T-helper 2 cell treated with Interferon-gamma antibody and Interleukin-4, amounts not matched to agents 5 μg/mL and 100 μg/mL, for 36 hours (primary cell): ENCODE measurements at regions not wholly inside any gene's neighbourhood (a gene's known extent, or its start where the extent isn't known, plus 50 kb on each side); places are given as distances from the start of the nearest gene placed in this dataset.

Experiments used
- DNase-seq: peaks from one replicate; pipeline ENCODE4 v3.0.0; 2021; ENCODE audit warnings: low spot score
- H3K27ac Mint-ChIP-seq: one replicate; pipeline ENCODE4 v1.8.0; 2021; ENCODE audit warnings: mild to moderate bottlenecking, mixed read lengths
- H3K27me3 Mint-ChIP-seq: one replicate; pipeline ENCODE4 v1.8.0; 2021; ENCODE audit warnings: low read depth, mixed read lengths
- H3K36me3 Mint-ChIP-seq: one replicate; pipeline ENCODE4 v1.8.0; 2021; ENCODE audit warnings: low read depth, mixed read lengths
- H3K4me1 Mint-ChIP-seq: one replicate; pipeline ENCODE4 v1.8.0; 2021; ENCODE audit warnings: low read depth, mixed read lengths
- H3K4me3 Mint-ChIP-seq: one replicate; pipeline ENCODE4 v1.8.0; 2022; ENCODE audit warnings: mild to moderate bottlenecking, moderate library complexity, mixed read lengths
- H3K9me3 Mint-ChIP-seq: one replicate; pipeline ENCODE4 v1.8.0; 2021; ENCODE audit warnings: mixed read lengths

DNA sequence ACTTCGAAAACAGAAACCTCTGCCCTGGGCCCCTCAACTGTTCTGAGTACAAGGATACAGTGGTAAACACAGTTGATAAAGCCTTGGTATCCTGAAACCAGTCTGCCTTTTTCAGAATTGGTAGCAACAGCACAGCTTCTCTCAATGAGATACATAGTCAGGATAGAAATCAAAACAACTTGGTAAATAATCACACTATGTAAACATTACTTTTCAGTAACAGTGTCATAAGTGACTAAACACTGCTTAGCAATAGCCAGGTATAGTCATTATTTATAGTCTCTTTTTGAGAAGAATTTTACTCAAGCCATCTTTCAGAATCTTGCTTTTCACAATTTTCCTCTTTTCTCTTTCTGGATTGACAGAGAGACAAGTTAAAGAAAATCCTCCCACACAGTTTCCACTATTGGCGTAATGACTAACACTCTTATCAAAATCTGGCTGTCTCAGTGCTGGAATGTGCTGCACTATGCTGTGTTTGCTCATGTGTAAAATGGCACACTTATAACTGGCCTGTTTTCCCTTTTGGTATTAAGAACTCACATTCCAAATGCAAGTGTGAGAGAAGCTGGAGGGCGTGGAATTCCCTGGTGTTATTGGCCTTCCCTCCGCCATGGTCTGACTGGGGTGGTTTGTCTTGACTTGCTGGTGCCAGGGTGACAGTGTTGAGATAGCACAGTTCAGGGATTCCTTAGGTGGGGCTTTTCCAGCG is 368.8 kb downstream of the TDRD3 start:
- no peak overlapping the region for H3K4me3 Mint-ChIP-seq
- no peaks in the 10 kb centered on the region for H3K36me3 Mint-ChIP-seq
- H3K27ac Mint-ChIP-seq = no peak overlapping the region
- peaks cover 19% of the 10 kb centered on the region for H3K9me3 Mint-ChIP-seq
- DNase-seq = no peak
- H3K4me1 Mint-ChIP-seq = no peaks in the 10 kb centered on the region
- no peaks in the 10 kb centered on the region for H3K27me3 Mint-ChIP-seq

DNA sequence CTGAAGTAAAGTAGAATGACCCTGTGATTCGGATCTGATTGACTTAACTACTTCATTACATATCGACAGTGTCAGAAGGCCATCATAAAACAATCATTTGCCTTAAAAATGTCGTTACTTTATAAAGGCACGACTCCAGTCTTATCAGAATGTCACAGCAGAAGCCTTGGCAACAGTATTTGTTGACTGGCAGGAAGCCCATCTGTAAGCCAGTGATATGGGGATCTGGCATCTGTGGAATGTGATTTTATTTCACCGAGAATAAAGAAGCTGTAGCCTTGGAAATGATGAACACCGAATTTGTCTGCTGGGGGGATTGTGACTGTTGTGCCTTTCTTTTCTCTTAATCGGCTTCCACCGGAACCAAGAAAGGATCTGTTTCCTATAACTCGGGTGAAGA is 362.5 kb downstream of the TDRD3 start:
- Mint-ChIP-seq H3K4me1 (no peaks in the 10 kb centered on the region), H3K36me3 (no peaks in the 10 kb centered on the region), H3K9me3 (peaks cover 19% of the 10 kb centered on the region), H3K27me3 (no peaks in the 10 kb centered on the region), H3K27ac (no peak overlapping the region), H3K4me3 (no peak overlapping the region)
- DNase-seq = no peak

DNA sequence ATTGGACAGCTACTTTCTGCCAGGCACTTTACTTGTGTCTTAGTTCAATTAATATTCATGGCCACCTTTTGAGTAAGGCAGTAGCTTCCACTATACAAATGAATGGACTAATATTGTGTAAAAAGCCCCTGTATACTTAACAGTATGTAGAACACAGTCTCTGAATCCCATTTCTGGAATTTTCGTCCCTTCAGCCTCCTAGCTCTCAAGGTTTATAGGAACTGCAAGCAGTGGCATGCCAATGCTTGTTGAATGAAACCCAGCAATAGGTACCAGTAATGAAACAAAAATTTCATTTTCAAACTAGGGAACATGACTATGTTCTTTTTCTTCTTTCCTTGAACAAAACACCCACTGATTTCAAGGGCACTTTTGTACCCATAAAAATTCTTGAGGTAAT is 361.6 kb downstream of the TDRD3 start:
- no peaks in the 10 kb centered on the region for H3K27me3 Mint-ChIP-seq
- H3K4me1 Mint-ChIP-seq = no peaks in the 10 kb centered on the region
- H3K27ac Mint-ChIP-seq = no peak overlapping the region
- H3K36me3 Mint-ChIP-seq = no peaks in the 10 kb centered on the region
- H3K9me3 Mint-ChIP-seq = peaks cover 23% of the 10 kb centered on the region
- DNase-seq = no peak
- no peak overlapping the region for H3K4me3 Mint-ChIP-seq

DNA sequence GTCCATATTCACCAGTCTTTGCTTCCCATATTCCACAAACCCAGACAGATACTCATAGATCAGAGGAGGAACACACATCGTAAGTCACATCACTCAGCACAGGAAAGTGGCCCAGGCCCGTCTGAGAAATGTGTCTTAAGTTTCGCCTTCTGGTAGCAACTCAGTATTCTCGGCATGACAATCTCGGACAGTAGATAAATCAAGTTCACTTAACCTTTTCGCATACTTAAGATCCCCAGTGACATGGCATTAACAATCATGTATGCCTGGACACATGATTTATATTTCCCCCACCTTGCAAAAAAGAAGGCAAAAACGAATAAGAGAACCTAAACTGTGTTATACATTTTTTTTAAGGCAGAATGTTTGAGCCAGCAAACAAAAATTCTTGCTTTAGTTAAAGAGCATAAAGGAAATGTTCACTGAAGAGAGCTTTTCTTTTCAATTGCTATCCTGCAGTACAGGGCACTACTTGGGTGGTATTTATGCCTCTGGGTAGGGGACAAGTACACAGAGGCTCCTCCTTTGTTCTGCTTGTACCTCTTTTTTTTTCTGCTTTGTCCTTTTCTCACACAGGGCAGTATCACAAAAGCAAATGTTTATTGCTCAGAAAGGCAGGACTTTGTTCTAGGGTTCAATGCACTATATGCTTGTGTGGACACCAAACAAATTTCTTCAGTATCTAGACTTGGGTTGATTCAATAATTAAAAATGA is 360.6 kb downstream of the TDRD3 start:
- H3K27me3 Mint-ChIP-seq = no peaks in the 10 kb centered on the region
- no peak overlapping the region for H3K27ac Mint-ChIP-seq
- H3K36me3 Mint-ChIP-seq = no peaks in the 10 kb centered on the region
- no peak for DNase-seq
- H3K4me1 Mint-ChIP-seq = no peaks in the 10 kb centered on the region
- peaks cover 20% of the 10 kb centered on the region for H3K9me3 Mint-ChIP-seq
- H3K4me3 Mint-ChIP-seq = no peak overlapping the region

DNA sequence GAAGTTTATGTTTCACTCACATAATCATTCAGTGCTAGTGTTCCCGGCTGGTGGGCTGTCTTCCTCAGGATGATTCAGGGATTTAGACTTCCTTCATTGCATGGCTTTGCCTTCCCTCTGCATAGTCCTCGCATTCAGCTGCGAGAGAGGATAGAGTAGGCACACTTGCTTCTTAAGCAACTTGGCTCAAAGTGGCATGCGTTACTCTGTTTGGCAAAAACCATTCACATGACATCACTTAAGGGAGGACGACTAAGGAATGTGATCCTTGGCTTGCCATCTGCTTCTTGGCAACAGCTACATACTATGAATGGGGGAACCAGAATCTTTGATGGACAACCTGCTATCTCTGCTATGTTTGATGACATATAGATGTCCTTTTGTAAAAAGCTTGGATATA is 359.3 kb downstream of the TDRD3 start:
- Mint-ChIP-seq H3K36me3 (no peaks in the 10 kb centered on the region), H3K27me3 (no peaks in the 10 kb centered on the region), H3K9me3 (peaks cover 18% of the 10 kb centered on the region), H3K27ac (no peak overlapping the region), H3K4me1 (no peaks in the 10 kb centered on the region), H3K4me3 (no peak overlapping the region)
- no peak for DNase-seq

DNA sequence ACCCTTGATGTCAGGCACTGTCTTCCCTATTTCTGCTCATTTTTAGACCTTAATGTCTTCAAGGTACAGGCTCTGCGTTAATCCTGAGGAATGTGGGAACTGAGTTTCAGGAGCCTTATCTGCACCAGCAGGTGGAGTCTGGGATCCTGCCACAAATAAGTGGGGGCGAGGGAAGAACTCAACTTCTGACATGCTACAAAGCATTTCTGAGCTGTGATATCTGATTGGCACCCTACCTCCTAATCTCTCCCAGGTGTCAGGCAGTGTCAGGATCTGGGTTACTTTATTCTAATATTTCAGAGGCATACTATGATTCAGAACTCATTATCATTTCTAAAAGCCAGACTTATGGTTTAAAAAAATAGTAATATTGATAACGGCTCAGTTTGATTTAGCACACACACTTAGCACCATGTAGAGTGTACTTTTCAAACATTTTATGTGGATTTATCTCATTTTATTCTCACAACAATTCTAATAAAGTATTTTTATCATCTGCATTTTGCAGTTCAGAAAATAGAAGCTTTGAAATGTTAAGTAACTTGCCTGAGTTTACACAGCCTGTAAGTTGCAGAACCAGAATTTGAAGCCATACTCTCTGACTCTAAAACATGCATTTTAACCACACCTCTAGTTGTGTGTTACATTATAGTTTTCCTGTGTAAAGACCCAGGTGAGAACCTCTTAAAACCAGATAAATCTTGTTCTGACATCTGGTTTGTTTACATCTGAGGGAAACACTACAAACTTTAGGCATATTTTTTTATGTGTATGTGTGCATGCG is 358.6 kb downstream of the TDRD3 start:
- H3K4me3 Mint-ChIP-seq = no peak overlapping the region
- no peak for DNase-seq
- no peaks in the 10 kb centered on the region for H3K36me3 Mint-ChIP-seq
- H3K9me3 Mint-ChIP-seq = peaks cover 18% of the 10 kb centered on the region
- H3K27me3 Mint-ChIP-seq = no peaks in the 10 kb centered on the region
- H3K27ac Mint-ChIP-seq = no peak overlapping the region
- H3K4me1 Mint-ChIP-seq = no peaks in the 10 kb centered on the region

DNA sequence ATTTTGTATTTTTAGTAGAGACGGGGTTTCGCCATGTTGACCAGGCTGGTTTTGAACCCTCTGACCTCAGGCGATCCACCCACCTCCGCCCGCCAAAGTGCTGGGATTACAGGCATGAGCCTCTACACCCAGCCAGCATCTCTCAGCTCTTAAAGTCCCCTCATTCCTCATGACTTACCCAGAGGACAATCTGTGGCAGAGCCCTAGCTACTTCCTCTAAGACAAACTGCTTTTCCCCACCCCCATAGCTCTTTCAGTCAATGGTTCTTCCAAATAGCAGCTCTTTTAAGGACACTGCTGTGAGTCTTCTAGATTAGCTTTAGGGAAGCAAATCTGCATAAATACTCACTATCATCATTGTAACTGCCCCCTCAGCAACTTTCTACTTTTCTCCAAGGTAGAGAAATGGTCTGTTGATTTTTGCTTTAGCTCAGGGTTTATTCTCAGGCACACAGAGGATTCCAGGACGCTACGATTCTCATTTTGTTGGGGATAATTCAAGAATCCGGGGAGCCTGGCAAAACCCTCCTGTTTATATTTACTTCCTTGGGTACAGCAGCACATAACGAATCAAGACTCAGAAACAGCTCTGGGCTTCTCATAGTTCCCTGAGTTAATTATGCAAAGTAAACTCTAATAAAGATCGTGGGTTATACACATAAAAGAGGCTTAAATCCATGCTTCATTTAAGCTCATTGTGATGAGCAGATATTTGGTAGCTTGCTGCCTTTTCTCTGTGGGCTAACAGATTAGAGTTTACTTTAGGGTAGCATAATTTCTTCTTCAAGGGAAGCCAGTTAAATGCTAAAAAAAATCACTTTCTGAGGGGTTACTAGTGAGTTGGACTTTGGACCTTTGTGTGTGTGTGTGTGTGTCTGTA is 357.4 kb downstream of the TDRD3 start:
- no peak for DNase-seq
- Mint-ChIP-seq H3K36me3 (no peaks in the 10 kb centered on the region), H3K4me3 (no peak overlapping the region), H3K4me1 (no peaks in the 10 kb centered on the region), H3K27me3 (no peaks in the 10 kb centered on the region), H3K27ac (no peak overlapping the region), H3K9me3 (peaks cover 18% of the 10 kb centered on the region)

DNA sequence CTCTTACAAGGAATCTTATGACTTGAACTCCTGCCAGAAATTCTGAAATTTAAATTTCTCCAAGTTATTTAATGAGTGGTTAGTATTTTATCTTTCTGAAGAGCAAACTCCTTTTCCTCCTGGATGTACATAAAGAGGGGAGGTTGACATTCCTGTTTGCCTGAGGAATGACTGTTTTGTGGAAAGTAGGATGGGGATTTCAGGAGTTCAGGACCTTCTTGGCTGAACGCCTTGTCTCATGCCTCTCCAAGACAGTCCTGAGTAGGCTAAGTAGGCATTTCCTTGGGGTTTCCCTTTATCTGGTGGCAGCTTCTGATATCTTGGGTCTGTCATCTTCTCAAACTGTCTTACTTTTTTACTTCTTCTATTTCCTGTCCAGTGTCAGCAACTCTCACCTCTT is 356.6 kb downstream of the TDRD3 start:
- H3K36me3 Mint-ChIP-seq = no peaks in the 10 kb centered on the region
- H3K27ac Mint-ChIP-seq = no peak overlapping the region
- H3K9me3 Mint-ChIP-seq = peaks cover 18% of the 10 kb centered on the region
- no peak overlapping the region for H3K4me3 Mint-ChIP-seq
- no peaks in the 10 kb centered on the region for H3K4me1 Mint-ChIP-seq
- DNase-seq = no peak
- H3K27me3 Mint-ChIP-seq = no peaks in the 10 kb centered on the region

DNA sequence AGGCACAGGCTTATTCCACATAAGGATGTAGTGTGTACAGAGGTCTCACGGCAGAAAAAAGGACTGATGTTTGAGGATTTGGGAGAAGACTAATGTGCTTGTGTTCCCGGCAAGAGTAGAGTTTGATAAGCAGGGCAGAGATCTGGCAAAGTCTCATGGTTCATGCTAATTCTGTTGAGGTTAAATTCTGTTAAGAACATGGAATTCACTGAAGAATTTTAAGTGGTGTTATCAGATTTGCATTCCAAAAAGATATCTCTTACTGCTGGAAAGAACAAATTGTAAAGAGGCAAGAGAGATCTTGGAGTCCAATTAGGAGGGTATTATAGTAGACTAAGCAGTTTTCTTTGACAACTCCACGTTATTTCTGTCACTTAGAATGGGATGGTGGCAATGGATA is 348.3 kb downstream of the TDRD3 start:
- Mint-ChIP-seq H3K27me3 (no peaks in the 10 kb centered on the region), H3K9me3 (peaks cover 8% of the 10 kb centered on the region), H3K27ac (no peak overlapping the region), H3K4me1 (no peaks in the 10 kb centered on the region), H3K36me3 (no peaks in the 10 kb centered on the region), H3K4me3 (no peak overlapping the region)
- no peak for DNase-seq

DNA sequence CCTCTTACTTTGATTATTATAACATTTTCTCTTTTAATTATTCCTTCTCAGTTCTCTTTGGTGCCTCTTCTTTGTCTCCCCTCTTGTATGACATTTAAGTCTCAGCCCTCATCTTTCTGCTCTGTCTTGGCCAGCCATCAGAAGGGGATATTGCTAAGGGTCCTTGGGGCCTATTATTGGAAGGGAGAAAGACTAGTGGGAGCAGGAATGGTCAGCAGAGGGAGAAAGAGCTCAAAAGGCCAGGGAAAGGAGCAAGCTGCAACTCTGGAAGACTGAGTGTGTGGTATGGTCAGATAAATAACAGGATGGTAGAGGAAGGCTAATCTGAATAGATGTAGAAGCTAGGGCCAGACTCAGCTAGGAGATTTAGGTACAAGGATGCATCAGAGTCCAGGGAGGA is 336.9 kb downstream of the TDRD3 start:
- Mint-ChIP-seq H3K27me3 (no peaks in the 10 kb centered on the region), H3K36me3 (no peaks in the 10 kb centered on the region), H3K9me3 (peaks cover 10% of the 10 kb centered on the region), H3K4me1 (no peaks in the 10 kb centered on the region), H3K27ac (peak overlapping the region; percentile 6), H3K4me3 (no peak overlapping the region)
- DNase-seq = no peak

DNA sequence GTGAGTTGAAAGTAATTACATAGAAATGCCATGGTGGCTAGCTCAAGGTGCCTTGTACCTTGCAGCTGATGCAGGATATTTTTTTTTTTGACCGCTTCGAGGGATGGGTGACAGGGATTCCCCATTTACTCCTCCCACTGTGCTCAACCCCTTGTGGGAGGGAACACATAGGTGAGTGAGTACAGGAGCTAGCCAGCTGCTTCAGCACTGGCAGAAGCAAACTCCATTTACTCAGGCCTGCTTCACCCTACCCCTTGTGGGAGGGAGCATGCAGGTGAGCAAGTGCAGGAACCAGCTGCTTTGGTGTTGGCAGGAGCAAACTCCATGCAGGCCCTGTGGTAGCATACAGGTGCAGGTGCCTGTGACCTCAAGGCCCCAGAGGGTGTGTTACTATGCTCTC is 330.1 kb downstream of the TDRD3 start:
- H3K27me3 Mint-ChIP-seq = no peaks in the 10 kb centered on the region
- no peaks in the 10 kb centered on the region for H3K4me1 Mint-ChIP-seq
- no peak for DNase-seq
- H3K27ac Mint-ChIP-seq = no peak overlapping the region
- H3K36me3 Mint-ChIP-seq = no peaks in the 10 kb centered on the region
- H3K4me3 Mint-ChIP-seq = no peak overlapping the region
- H3K9me3 Mint-ChIP-seq = peaks cover 6% of the 10 kb centered on the region

DNA sequence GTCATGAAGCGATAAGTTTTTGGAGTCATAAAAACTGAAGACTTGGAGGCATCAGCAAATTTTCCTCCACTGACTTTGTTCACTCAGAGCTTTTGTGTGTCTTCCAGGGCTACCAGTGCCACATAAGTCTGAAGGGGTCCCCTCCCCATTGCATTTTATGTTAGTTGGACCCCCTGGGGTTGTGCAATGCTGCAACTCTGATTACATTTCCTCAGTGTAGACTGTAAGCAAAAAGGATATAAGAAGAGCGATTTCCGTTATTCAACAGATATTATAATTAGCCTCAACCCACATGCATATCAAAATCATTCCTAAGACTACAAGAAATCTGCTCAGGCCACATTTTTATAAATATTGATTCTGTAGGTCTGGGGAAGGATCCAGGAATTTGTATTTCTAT is 324.0 kb downstream of the TDRD3 start:
- H3K27ac Mint-ChIP-seq = no peak overlapping the region
- H3K36me3 Mint-ChIP-seq = no peaks in the 10 kb centered on the region
- H3K27me3 Mint-ChIP-seq = no peaks in the 10 kb centered on the region
- DNase-seq = no peak
- H3K4me1 Mint-ChIP-seq = no peaks in the 10 kb centered on the region
- no peak overlapping the region for H3K4me3 Mint-ChIP-seq
- peaks cover 10% of the 10 kb centered on the region for H3K9me3 Mint-ChIP-seq

DNA sequence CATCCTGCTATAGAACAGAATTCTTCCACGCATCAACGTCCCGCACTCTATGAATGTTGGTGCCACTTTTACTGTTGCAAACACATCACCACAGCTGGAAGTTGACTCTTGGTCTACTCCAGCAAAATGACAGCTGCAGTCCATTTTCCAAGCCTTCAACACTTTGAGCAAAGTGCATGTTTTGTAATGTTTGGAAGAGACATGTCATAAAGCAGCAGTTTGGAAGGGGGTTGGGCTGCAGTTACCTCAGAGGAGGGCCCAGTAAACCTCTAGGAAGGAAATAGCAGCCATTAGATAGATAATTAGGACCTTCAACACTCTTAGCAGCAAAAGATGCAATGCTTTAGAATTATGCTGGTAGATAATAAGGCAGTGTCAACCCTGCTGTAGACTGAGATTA is 323.6 kb downstream of the TDRD3 start:
- Mint-ChIP-seq H3K4me1 (no peaks in the 10 kb centered on the region), H3K9me3 (peaks cover 10% of the 10 kb centered on the region), H3K27me3 (no peaks in the 10 kb centered on the region), H3K36me3 (no peaks in the 10 kb centered on the region), H3K27ac (no peak overlapping the region), H3K4me3 (no peak overlapping the region)
- no peak for DNase-seq
